Stimulated activated CD4-positive, alpha-beta T cell treated with anti-CD3 and anti-CD28 coated beads, Interleukin-15, amount 100 ng/mL, for 48 hours (primary cell): ENCODE measurements at regions not wholly inside any gene's neighbourhood (a gene's known extent, or its start where the extent isn't known, plus 50 kb on each side); places are given as distances from the start of the nearest gene placed in this dataset.

Source experiments
- DNase-seq, 2 donors: peaks; one replicate each; pipeline ENCODE4 v3.0.0-alpha.2; 2020; ENCODE audit warnings: low read depth in 2 of 2

DNA sequence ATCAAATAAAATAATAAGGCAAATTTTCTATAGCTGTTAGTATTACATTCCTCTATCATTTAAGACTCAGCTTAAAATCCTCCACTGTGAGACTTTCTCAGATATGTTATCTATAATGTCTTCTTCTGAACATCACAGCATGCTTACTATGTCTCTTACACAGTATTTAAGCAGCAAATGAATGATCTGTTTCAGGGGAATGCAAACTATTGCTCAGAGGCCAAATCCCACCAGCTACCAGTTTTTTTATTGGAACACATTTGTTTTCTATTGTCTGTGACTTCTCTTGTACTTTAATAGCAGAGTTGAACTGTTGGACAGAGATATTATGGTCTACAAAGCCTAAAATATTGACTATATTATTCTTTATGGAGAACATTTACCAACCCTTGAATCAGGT, 59.6 kb downstream of the C3orf38 start:
- DNase-seq = no peak

DNA sequence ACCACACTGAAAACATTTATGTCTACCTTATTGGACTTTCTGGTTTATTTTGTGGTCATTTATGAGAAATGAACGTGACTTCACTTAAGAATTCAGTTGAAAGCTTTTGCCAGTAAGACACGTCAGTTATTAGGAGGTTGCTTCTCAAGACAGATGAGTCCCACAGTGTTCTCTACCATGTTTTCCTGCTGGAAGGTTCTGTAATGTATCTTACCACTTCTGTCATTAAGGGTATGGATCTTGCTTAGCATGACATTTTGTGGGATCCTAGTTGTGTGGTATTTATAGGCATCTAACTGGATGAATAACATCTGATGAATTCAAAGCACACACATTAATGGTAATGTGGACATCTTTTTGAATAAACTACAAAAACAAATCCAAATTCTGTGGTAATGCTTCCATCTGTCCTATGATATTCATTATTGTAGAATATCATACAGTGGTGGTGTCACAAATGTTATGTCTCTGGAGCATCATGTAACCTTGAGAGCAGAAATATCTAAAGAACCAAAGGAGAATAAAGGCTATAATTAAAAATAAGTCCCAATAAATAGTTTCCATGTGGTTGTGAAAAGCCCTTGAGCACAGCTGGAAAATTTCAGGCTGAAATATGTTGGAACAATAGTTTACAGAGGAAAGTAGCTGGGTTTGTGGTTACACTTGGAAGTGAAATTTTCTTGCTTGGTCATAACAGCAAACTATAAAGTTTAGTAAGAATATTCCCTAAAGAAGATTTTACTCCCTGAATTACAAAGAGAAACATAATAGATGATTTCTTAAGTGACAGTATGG, 61.5 kb downstream of the C3orf38 start:
- DNase-seq = no peak

DNA sequence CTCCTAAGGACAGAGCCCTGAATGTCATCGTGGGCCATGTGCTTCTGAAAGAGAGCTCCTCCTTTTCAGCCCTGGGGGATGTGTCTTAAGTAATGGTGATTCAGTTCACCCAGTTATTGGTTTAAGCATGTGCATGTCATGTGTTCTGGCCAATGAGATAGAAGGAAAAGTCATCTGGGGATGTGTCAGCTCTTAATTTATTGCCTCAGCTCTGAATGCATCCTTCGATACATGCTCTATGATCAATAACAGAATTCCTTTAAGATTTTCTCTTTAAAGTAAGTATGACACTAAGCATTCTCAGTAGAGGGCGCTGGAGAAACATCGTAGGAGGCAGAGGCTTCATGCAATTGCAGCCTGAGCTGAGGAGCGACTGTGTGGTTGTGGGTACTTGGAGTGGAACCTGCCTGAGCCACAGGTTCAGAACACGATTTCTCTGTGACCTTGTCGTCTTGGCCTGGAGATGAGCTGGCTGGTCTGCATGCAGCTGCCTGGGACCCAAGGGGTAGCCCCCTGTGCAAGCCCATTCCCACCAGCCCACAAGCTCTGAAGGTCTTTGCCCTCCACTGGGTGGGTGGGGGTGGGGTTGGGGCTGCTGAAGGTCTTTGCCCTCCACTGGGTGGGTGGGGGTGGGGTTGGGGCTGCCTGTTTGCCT, 69.5 kb downstream of the C3orf38 start:
- peak in 1 of 2 donors; percentile 7 for DNase-seq

DNA sequence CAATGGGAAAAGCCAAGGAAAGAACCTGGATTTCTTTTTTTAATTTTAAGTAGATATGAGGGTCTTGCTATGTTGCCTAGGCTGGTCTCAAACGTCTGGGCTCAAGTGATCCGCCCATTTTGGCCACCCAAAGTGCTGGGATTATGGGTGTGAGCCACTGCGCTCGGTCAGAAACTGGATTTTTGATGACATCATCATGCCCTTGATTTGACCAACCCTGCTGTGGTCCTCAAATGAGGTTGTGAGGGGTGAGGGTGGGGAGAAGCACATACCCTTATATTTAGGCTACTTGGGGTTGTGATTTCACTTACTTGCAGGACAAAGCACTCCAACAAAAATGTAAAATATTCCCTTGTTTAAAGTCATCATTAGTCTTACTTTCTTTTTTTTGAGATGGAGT, 70.4 kb downstream of the C3orf38 start:
- DNase-seq = no peak

DNA sequence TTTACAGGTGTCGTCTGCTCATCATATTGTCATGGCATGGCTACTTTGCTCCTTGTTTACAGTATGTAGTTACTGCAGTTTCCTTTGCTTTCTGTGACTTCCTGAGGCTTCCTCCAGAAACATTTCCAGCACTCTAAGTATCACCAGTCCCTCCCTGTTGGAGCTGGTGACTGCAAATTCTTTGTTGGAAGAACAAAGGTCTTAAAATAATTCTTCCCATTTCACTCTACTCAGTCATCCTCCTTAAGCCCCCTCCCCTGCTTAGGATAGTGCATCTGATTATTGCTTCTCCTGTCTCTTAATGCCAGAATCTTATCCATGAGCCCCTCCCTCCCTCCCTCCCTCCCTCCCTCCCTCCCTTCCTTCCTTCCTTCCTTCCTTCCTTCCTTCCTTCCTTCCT, 72.0 kb downstream of the C3orf38 start:
- no peak for DNase-seq

DNA sequence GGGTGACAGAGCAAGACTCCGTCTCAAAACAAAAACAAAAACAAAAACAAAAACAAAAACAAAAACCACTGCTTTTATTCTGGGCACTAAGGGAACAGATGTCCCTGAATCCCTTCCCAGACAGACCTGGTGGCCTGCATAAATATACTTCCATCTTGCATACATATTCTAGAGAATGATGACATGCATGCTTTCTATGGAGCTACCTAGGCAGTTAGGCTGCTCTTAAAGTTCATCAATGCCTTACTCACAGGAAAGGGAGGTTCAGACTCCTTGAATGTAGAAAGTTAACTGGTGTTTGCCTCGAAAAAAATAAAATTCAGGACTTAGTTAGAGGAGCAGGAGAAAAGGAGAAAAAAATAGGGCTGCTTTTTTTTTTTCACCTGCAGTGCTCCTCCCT, 72.6 kb downstream of the C3orf38 start:
- no peak for DNase-seq

DNA sequence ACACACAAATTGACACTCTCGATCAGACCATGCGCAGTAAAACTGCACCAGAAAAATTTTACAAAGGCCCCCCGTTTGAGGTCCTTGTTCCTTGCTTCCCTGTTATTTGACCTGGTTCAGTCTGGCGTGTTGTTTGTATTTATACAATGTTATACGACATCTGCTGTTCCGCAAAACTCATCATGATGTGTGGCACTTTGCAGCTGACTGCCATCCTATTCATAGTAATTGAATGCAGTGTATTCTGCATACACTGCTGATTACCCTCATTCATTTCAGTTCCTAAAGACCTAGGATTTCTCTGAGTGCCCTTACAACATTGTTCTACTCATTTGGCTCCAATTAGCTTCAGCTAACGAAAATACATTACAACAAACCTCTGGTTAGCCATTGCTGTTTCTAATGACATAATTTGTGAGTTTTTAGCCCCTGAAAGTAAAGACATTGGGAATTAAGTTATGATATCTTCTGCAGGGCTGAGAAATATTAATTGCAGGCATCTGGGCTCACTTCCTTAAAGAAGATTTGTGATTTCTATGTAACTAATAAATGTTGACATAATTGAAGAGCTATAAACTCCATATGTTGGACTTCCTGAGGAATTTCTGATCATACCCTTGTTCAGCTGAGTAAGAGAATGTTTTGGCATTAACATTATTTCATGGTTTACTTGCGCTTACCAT, 75.7 kb downstream of the C3orf38 start:
- no peak for DNase-seq

DNA sequence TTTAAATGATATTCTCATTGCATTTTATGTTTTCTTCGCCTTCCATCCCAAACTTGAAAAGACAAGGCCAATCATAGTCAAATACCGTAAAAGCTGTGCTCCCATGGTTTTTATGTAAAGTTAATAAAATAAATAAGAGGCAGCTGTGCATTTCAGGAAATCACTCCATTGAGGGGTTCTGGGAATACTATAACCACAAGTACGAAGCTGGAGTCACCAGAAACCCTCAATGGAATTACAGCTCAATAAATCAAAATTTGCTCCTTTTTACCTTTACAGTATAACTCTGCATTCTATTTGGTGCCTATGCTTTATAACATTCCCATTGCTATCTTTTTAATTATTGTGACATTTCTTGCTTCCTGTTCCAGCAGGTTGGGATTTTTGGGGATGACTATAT, 77.2 kb downstream of the C3orf38 start:
- DNase-seq = no peak

DNA sequence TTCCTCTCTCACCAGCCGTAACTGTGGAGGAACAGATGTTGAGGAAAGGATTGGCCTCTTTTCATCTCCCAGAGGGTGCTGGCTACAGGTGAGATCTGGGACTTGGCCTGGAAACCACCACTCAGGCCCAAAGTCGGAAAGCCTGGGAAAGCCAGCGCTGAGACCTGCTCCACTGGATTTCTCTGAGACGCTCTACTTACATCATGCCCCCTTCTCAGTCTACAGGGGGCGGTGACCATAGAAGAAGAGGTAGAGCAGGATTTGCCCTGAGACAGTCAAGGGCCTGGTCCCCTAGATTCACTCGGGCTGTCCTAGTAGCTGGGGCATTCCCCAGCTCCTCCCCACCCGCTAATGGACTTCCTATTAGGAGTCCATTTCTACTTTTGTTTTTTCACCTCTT, 80.9 kb downstream of the C3orf38 start:
- no peak for DNase-seq

DNA sequence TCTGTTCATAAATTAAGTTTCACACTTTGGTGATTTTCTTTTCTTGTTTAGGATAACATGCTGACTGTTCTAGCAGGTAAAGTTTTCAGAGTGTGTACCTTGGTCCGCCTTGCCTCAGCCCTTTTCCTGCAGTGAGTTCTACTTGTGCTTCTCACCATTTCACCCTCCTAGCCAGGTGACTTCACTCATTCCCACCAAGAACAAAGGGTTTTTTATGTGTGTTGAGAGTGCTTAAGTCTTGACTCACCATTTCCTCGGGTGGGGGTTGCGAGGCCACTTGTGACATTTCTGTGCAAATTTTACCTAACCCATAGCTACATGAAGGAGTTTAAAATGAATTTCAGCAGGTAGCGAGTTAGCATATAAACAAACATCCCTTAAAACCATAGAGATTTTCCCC, 81.4 kb downstream of the C3orf38 start:
- no peak for DNase-seq

DNA sequence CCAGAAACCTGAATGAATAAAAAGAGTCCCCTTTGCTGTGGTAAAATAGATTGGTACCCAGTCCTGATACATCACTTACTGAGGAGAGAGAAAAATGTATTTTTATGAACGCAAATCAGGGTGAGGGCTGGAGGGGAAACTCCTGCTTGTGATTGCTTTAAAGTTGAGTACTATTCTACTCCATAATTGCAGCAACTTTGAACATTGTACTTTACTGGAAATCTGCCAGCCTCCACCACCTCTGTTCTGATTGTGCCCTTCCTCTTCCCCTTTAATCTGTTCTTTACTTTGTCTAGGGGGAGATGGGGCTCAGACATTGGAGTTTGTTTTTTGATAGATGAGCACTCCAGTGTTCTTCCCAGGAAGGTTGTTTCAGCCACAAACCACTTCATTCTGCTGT, 81.9 kb downstream of the C3orf38 start:
- no peak for DNase-seq

DNA sequence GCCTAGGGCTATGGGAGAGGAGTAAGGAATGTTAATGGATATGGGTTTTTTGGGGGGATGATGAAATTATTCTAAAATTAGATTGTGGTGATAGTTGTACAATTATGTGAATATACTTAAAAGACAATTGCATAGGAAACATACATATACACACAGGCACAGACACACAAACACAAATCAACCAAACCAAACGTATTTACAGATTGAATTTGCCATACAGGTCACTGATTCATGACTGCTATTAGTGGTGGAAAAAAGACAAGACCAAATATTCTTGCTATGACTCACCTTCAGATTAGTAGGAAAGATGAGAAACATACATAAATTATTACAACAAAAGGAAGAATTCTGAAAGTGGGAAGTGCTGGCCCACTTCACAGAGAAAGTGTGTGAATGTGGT, 85.3 kb downstream of the C3orf38 start:
- DNase-seq = no peak

DNA sequence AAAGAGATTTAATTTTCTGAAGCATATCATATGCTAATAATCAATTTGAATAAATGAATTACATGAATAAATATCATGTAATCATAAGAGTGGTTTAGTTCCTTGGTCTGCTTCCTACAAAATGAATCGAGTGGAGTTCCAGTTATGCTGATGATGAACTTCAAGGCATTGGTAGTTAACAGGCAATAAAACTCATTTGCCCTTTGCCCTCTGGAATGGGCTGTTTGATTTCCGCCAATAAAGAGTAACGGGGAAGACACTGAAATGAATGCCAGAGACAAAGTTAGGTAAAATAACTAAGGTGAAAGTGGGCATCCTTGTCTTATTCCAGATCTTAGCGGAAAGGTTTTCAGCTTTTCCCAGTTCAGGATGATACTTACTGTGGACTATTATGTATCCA, 90.1 kb downstream of the C3orf38 start:
- DNase-seq = no peak

DNA sequence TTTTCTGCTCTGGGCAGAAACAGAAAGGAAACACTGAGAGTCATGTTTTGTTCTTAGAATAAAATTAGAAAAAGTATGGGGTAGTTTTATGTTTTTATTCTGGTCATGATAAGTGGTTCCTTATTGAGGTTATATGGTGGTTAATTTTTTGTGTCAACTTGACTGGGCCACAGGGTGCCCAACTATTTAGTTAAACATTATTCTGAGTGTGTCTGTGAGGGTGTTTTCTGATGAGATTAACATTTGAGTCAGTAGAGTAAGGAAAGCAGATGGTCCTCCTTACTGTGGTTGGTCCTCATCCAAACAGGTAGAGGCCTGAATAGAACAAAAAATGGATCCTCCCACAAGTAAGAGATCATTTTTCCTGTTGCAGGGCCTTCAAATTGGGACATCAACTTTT, 98.9 kb downstream of the C3orf38 start:
- DNase-seq = no peak

DNA sequence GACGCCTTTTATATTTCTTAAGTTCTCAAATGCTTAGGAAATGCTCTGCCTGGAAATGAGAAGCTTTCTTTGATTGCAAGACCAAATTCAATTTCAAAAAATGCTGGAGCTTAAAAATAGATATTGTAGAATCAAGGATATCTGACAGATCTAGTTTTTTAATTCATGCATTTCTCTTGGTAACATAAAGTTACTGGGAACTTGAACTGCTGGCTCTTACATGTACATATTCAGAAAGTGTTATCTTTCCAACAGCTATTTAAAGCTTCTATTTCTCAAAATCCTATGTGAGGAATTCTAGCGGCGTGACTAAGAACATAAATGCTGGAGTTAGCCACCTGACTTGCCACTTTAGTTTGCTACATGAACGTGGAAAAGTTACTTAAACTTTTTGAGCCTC, 109.3 kb downstream of the C3orf38 start:
- DNase-seq = no peak

DNA sequence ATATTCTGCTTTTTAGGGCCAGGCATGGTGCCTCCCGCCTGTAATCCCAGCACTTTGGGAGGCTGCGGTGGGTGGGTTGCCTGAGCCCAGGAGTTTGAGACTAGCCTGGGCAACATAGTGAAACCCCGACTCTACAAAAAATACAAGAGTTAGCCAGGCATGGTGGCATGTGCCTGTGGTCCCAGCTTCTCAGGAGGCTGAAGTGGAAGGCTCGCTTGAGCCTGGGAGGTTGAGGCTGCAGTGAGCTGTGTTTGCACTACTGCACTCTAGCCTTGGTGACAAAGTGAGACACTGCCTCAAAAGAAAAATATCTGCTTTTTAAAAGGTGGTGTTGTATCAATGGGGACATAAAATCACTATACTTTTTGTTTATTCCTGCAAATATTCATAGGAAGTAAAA, 112.8 kb downstream of the C3orf38 start:
- no peak for DNase-seq

DNA sequence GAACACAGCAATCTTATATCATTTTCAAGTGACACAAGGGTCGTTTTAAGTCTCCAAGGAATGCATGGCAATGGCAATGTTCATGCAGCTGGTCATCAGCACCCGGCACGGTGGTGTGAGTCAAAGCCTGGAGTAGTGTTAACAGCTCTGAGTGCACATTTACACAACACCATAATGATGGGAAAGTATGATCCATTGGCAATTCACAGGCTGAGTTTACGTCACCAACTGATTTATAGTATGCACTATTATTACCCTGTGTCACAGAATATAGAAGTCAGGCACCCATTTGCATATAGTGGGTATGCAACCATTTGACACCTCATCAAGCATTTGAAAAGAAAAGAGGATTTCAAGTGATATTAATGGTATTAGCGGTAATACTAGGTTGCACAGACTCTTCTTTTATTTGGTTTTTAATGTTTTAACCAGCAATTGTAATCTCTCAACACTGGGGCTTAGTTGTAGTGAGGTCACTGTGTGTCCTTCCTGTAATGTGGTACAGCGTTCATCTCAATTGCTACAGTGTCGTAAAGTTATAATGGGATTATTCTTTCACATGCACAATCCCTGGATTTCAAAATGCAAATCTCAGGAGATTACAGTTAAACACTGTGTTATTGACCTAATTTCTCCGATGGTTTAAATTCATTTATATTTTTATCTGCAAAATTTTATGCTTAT, 113.8 kb downstream of the C3orf38 start:
- DNase-seq = no peak

DNA sequence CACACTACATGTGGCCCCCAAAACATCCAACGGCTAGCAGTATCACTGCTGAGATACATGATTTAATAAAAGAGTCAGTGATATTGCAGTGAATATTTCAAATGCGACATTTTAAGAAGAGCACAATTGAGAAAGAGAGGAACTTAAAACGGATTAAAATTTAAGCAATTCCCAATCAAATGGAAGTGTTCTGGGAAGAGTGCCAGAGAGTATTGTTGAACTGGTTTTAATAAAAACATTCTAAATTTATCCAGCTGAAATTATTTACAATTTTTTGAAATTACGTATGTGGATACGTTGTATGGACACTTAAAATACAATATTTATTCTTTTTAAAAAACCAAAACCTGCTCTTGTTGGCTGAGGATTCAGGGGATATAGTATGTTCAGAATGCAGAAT, 117.7 kb downstream of the C3orf38 start:
- no peak for DNase-seq

DNA sequence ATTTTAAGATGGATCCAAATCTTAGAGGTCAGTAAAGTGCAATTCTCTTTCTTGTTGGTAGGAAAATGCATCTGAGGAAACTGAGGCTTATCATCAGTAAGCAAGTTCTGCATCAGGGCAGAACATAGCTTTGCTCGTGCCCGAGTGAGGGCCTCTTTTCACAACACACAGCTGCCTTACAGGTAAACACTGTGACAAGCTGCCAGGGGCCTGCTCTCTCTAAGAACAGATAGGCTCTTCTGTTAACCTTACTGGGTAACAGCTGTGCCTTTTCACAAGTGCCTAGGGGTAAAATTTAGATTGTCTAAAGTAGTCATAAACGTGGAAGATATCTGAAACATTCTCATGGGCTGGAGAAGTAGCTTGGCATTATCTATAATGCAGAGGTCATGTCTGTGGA, 118.1 kb downstream of the C3orf38 start:
- no peak for DNase-seq

DNA sequence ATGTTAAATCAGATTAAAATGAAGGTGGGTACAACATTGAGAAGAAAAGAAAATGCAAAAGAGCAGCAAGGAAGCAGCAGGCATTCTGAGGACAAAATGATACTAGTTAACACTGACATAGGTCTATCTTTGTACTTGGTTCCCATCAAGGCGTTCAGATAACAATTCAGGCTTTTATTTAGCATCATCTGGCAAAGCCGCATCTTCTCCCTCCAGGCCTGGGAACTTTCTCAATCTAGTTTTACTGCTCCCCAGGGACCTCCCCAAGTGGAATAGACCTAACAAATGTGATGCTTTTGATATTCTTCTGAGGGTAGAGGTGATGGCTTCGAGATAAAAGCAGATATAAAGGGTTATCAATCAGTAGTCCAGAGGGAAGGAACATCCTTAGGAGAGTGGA, 130.6 kb downstream of the C3orf38 start:
- no peak for DNase-seq

DNA sequence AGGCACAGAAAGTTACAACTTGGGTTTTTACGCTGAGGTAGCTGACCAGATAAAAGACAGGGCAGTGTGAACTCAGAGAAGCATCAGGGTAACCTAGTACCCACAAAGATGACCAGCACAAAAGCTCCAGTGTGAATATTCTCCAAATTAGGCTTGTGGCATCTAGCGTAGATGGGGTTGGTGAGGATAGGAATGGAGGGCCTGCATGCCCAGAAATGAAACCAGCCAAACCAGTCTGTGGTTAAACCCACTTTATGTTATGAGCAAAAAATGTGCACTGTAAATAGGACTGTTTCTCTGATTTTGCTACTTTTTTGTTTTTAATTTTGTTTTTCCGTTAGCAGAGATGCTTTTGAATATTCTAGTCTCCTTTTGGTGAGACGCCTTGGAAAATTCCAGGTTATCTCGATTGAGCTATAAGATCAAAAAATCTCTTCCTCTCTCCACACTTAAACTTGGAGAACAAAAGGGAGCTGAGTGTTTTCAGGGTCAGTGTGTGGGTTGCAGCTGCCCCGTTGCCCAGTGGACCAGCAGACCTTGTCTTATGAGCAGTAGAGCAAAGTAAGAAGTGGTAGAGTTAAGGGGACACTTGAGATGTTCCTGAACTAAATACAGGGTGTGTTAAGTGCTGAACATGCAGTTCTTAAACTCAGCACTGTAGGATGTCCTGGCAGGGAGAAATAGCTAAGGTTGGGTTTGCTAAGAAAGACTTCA, 132.9 kb downstream of the C3orf38 start:
- no peak for DNase-seq

DNA sequence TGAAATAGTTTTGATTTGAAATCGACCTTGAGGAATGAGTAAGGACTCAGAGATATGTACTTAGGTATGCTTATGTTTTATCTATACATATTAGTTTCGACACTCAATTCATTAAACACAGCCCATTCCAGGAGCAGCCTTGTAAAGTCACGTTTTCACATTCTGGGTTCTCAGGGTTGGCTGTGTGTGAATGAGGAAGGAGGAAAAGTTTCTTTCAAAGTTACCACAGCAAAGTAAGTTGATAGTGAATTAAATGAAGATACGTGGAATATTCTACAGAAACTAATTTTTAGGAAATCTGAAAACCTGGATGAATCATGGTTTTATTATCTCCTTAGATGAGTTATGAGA, 133.5 kb downstream of the C3orf38 start:
- DNase-seq = no peak
